NOMO-1 treated with dmso at 0.1 percent for 144 hours (cell line): ENCODE measurements at regions not wholly inside any gene's neighbourhood (a gene's known extent, or its start where the extent isn't known, plus 50 kb on each side); places are given as distances from the start of the nearest gene placed in this dataset.
"Not testable (repeated sequence)": the region's sequence is repeated elsewhere in the genome, so short reads cannot be mapped to it uniquely, and the experiment has no call there.

Experiments used
- DNase-seq: peaks from one replicate; lab custom pipeline; 2025; ENCODE audit not compliant: unreplicated experiment; lab: John Stamatoyannopoulos, UW

DNA sequence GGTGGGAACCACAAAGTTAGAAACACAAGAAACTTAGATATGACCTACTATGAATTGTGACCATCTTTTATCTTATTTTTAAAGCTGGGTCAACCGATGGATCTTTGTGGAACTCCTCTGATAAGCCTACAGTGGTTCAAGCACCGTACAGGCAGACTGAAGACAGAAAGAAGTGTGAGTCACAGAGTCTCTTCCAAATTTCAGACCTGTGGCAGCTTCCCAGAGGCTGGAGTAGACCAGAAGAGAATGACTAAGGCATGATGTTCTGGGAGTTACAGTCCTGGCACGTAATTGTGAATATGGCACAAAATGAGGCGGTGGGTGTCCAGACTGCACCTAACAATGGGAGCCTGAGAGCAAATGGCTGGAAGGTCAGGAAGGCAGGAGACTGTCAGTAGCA lies 70.0 kb downstream of the LMO4 start:
- DNase-seq: no peak

DNA sequence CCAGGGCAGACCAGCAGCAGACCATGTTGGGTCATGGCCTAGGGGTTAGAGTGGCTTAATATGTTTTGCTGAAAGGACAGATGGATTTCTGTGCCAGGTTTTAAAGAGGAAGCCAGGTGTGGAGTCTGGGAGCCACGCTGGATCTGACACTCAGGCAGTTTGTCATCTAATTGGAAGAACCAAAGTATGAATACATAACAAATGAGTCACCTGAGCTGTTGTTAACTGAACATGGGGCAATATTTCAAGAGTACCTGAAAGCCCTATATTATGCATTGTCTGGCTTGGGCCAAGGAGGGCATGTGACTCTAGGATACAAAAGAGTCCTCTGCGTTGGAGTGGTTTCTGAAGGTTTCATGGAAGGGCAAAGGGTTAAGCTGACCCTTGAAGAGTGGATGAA lies 70.6 kb downstream of the LMO4 start:
- DNase-seq: no peak

DNA sequence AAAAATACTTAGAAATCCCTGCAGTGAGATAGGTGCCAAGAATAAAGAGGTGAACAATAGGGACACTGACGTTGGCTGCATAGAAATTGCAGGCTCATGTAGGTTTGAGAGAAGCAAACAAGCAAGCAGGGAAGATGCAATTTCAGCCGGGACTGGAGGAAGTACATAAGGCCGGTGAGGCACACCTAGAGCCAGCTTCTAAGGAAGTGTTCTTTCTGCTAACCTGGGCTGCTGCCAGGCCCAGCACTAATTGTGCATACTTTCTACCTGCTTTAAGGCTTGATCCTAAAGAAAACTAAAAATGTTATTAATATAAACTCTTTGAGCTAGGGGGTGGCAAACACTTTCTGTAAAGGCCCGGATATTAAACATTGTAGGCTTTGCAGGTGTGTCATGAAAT lies 71.0 kb downstream of the LMO4 start:
- no peak for DNase-seq

DNA sequence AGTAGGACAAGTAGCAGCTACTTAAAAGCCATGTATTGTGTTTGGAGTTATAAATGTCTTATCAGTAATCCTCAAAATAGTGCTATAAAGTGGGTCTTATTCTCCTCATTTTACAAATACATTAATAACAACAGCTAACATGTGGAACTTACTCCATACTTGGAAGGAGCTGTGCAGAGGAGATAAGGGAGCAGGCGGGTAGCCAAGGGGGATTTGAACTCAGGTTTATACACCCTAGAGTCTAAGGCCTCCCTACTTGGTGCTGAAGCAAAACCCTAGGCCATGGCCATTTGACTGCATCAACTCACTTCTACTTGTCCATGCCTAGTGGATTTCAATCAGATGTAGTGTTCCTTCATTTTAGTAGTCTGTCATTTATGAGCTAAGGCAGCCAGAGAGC lies 72.1 kb downstream of the LMO4 start:
- no peak for DNase-seq

DNA sequence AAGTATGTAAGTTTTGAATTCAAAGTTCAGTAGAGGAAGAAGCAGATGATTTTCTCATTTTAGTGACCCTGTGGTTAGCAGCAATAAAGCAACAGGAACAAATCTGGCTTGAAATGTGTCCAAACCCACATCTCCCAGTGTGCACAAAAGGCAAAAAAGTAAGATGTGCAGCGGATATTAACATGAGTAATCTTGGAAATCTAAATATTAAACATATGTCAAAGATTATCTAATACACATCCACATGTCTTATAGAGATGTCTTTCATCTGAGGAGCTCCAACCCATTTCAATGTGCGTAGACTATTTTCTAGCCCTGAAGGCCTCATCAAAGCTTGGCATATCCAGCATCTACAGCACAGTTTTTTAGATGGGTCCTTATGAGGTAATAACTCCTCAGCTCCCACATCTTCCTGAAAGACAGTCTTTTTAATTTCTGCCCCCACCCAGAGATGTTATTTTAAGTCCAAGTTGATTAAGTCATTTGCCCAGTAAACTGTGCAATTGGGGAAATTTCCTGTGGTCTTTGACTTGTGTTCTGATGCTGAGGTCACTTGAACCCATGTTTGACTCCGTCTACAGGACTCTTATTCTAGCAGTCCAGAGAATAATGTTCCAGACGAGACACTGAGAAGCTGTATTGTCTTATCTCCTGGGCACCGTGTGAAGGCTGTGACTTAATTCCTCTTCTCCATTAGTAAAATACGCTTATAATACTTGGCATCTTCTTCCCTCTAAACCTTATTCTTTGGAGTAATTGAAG lies 73.7 kb downstream of the LMO4 start:
- no peak for DNase-seq

DNA sequence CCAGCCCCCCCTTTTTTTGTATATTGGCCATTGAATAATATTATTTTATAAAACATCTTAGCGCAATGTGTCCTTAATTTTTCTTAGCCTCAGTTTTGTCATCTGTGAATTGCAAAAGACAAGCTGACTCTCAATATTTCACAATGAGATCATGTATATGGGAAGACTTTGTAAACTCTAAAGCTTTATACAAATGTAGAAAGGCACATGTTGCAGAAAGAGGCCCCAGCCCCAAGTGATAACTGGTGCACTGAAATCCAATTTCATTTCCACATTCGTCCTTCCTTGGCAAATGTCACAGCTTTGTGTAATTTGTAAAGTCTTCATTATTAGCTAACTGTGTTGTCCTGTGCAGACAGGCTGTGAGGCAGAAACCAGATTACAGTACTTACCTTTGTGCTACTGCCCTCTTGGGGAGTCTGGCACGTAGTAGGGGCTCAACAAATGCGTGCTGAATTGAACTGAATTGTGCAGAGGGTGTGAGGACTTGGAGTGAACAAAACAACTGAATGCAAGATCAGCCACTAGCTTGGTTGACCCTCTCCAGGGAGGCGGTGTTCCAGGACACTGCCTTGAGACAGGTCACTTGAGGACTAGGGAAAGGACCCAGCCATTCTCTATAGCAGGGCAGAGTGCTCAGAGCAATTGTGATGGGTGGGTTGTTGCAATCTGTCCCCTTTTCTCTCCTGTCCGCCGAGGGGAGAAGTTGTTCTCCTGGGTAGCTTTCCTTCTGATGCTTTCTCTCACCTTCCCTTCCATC lies 74.6 kb downstream of the LMO4 start:
- DNase-seq: no peak

DNA sequence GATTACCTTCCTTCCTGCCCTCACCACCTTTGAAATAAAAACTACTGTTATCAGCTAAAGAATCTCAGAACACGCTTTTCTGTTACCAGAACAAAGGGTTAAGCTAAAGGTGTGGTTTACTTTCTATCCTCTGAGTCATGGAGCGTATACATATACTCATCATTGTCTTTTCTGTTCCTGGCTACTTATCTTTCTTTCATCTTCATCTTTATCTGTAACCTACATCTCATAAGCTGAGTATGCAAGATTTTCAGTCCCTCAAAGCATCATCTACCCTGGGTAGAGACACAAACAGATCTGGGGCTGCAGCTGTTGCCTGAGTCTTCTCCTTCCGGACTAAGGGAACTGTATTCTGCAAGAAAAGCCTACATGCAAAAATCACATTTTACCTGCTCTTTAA lies 75.6 kb downstream of the LMO4 start:
- no peak for DNase-seq

DNA sequence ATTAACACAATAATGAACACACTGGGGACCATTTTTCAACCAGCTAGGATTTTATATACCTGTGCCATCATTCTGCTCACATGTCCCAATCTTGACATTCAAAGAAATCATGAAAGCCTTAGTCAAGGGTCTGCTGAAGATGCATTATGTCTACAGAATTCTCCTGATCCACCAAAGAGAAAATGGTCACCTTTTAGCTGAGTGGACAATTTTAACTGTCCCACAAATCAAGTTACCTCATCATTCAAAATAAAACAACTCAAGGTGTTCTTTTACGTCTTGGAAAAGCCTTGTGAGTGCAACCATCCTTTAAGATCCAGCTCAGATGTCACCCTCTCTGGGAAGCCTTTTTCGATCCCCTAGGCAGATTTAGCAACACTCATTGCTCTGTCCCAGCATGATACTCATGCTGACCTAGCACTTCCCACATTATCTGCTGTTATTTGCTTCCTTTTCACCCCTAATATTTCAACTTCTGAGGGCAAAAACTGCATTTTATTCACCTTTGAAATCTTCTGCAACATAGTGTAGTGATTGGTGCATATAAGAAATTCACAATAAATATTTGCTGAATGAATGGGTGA lies 80.1 kb downstream of the LMO4 start:
- no peak for DNase-seq

DNA sequence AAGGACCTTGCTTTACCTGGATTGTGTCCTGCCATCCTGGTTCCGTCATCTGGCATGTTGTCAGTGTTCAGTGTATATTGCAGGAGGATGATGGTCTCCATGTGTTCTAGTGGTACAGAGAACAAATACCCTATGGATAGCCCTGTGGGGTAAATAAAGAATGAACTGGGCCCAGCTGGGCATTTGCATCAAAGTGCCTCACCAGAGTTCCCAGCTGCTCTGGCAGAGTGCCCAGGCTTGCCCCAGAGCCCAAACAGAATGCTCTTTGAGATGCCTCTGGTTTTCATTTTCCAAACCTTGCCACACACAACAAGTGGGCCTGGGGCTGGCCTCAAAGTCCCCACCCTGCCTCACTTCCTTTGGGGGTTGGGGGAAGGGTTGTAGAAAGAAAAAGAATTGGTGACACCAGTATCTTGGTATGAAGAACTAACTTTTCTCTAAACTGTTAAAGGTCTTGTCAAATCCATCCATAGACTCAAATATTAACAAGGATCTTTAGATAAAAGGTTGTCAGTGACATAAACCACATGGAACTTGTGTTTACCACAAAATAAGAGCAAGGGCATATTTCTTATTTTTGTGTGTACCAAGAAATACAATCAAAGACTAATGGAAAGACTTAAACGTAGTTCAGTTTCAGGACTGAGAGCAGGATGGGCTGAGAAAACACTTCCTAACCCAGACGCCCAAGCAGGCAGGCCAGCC lies 82.2 kb downstream of the LMO4 start:
- DNase-seq: no peak

DNA sequence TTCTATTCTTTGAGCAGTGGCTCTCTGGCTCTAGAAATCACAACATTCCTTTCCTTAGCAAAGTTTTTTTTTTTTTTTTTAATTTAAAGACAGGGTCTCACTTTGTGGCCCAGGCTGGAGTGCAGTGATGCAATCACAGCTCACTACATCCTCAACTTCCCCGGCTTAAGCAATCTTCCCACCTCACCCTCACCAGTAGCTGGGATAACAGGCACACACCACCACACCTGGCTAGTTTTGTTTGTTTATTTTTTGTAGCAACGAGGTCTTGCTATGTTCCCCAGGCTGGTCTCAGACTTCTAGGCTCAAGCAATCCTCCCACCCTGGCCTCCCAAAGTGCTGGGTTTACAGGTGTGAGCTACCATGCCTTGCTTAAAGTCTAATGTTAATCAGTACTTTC lies 85.2 kb downstream of the LMO4 start:
- DNase-seq: not testable (repeated sequence)

DNA sequence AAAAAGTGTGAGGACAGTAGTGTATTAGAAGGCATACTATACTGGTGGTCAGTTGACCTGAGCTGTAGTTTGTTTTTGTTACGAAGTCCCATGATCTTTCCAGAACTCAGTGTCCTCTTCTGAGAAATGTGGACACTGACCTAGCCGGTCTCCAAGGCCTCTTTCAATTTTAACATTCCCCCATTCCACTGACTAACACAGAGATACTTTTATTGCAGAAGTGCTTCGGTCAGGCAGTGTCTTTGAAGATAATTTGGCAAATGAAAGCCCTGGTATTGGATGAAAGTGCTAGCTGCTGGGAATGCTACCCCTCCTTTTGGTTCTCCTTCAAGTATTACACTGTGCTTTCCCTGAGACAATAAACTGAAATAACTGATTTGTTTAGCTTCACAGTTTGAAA lies 89.4 kb downstream of the LMO4 start:
- no peak for DNase-seq

DNA sequence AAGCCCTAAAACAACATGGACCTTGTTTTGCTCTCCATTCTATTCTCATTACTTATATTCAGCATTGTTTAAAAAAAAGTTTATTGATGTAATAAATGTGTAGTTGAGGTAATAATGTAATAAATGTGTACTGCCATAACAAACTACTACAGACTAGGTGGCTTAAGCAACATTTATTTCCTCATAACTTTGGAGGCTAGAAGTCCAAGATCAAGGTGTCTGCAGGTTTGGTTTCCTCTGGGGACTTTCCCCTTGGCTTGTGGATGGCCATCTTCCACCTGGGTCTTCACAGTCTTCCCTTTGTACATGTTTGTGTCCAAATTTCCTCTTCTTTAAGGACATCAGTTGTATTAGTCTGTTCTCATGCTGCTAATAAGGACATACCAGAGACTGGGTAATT lies 93.1 kb downstream of the LMO4 start:
- no peak for DNase-seq

DNA sequence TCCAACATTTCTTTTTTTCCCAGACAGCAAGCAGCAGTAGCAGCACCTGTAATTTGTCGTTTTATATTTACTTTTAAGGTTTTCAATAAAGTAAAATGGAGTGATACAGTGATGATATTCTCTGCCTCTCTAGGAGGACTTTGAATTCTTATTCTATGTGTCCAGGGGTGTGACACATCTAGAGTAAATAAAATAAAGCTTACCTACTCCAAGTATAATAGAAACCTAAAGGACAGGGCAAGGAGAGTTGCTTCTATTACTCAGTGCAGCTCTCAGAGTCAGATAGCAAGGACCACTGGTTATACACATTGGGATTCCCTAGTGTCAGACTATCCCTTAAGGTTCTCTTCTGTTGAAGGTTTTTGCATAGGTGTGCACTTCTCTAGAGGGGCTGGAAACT lies 95.9 kb downstream of the LMO4 start:
- DNase-seq: no peak

DNA sequence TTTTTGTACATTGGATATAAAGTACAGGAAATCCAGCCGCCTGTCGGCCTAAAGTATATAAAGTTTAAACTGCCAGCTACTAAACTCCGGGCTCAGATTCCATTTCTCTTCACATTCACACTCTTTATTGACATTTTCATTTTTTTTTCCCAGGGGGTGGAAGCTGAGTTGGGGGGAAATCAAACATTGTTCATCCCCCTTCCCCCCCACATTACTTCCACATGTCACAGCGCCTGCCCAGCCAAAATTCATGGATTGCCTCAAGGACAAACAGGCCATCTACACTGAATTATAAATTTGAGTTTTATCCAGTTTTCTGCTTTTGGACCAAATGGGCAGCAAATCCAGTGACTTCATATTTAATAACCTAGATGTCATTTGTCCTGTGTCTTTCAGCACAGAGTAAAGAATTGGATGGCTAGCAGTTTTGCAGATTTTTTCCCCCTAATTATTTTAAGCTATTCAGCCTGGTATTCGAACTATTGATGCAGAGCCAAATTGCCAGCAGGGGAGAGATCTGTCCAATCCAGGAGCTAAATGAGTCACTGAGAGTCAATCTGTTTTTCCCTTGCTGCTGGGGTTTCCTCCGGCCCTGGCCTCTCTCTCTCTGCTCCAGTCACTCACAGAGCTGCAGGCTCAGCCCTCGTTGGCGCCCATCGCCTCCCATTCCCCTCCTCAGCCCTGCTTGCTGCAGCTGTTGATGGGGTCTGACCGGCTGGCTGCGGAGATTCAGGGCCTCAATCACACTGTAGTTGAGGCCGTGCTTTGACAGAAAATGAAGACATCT lies 98.0 kb downstream of the LMO4 start:
- DNase-seq: no peak

DNA sequence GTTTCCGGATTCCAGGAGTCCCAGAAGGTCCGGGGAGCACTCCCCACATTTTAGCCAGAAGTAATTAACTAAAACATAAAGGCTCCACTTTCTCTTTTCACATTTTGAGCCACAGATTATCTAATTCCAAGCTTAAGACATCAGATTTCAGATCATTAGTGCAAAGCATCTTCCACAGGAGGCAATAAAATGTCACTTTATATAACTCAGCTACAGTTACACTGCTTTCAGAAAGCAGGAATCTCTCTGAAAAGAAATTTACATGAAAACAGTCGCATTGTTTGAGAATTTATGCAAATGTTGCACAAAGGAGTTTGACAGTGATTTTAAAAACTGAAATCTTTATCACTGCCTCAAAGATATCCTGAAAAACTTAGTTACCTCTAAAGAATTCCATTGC lies 99.7 kb downstream of the LMO4 start:
- DNase-seq: no peak

DNA sequence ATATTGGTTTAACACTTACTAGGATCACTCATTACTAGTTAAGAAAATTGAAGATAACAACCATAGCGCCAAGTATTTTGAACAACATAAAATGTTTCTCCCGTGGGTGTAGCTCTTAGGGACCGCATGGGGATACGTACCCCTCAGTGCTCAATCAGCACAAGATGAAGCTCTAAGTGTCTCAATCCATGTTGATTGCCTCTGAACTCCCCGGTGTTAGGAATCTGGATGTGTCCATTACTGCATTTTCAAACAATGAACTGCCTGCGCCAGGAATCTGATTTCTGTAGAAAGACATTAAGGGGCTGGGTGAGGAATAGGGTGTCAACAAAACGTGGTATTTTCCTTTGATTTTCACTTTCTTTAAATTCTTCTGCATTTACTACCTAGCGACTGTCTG lies 100.2 kb downstream of the LMO4 start:
- DNase-seq: no peak

DNA sequence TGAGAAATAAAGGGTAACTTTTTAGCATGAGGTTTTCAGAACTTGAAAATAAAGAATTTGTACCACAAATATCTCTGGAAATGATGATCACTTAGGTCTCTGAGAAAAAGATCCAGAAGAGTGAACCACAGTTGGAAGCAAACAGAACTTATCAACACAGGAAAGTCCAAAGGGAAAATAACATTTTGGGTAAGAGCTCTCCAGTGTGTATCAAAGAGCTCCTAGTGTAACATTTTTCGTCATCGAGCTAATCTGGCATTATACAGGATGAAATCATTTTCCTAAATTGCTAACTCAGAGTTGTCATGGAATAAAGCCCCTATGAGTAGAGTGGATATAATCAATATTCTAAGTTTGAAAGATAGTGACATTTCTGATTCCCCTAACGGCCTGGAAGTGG lies 104.0 kb downstream of the LMO4 start:
- DNase-seq: no peak

DNA sequence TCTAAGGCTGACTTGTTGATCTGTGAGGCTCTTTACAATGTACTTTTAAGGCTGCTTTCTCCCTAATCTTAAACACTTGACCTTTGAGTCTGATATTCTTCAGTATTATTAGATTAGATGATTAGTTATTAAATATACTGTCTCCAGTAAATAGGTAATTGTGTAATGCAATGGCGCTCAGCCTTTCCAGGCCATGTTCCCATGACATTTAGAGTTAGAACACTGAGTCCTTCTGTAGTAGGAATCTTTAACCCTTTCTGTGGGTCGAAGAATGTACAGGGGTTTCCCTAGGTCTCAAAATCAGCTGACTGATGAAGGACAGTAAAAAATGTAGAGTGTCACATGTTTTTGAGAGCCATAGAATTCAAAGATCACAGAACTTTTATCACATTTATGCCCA lies 104.4 kb downstream of the LMO4 start:
- DNase-seq: not testable (repeated sequence)

DNA sequence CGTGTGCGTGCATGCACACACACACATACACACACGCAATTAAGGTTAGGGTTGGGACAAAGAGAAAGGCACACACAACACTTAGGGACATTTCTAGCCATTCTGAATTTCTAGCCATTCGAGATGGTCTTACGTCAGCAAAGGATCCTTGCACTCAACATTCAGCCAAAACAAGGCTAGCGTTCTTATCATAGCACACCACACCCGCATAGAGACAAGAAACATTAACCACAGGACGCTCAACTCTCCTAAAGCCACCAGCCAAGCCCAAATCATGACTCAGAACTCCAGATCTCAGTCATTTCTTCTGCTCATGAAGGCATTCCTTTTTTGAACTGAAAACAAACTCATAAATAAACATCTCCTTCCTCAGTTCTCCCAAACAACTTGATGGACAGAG lies 106.8 kb downstream of the LMO4 start:
- DNase-seq: no peak

DNA sequence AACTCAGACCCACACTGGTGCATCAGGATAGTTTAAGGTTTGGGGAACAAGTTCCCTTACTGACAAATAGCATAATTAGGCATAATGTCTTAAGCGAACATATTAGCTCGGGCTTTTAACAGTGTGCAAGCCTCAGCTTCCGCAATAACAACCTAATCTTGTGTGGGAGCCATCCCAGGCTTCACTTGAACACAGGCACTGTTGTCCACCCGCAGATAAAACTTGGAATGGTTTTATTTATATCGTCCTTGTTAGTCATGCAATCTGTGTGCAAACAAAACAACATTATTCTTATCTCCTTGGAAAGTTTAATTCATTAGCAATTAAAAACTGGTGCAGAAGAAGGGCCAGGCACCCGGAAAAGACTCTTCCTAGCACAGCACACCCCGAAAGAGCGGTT lies 107.4 kb downstream of the LMO4 start:
- DNase-seq: not testable (repeated sequence)

DNA sequence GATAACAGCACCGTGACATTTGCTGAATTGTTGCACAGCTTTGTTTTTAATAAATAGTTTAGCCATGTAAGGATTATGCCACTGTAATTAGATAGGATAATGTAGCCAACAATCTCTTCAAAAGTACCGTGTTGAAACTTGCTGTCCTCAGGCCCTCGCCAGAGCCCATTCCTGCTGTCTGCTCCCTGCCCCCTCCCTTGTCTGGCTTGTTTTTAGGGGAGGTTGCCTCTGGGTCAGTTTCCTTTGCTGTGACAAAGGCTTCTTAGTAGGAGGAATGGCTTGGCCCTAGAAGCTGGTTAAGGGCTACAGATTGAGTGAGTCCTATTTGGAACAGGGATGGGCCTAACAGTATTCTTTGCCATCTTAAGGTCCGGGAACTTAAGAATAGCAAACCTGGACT lies 107.9 kb downstream of the LMO4 start:
- DNase-seq: no peak
